HepG2 (cell line): ENCODE measurements at regions not wholly inside any gene's neighbourhood (a gene's known extent, or its start where the extent isn't known, plus 50 kb on each side); places are given as distances from the start of the nearest gene placed in this dataset.

Source experiments
- ATAC-seq: fragments of 200-7000 bp; cut with Tn5 transposase; 3 replicates; pipeline ENCODE4 v1.9.1; 2020; ENCODE audit warnings: mild to moderate bottlenecking, moderate library complexity
- BruUV-seq: library from RNA; stranded (reverse); fragments of 400-500 nt; replicated peaks from 2 replicates; lab custom pipeline; 2021; lab: Mats Ljungman, UMichigan
- CTCF ChIA-PET: fragments of 300-600 bp; formaldehyde crosslinking; extraction: SDS; loops from one replicate; lab custom pipeline; 2021; ENCODE audit warnings: low total read pairs, inconsistent platforms, low intra/inter-chr PET ratio; lab: Yijun Ruan, JAX
- POLR2A ChIA-PET: fragments of 350-600 bp; sonication (Branson Sonifier 250); formaldehyde crosslinking; loops from one replicate; lab custom pipeline; 2020; ENCODE audit warnings: antibody characterized with exemption, inconsistent platforms; lab: Yijun Ruan, JAX
- DNase-seq: peaks from one replicate; pipeline ENCODE4 v3.0.0-alpha.2; 2015; ENCODE audit warnings: low spot score
- FAIRE-seq: peaks from 3 replicates; lab custom pipeline; 2011; peaks lifted over from hg19 to GRCh38; lab: Jason Lieb, UNC
- H2AFZ ChIP-seq: one replicate; pipeline ENCODE4 v1.6.1; 2011; ENCODE audit warnings: low read length, inconsistent platforms
- H3K27ac ChIP-seq: fragments of 300-600 bp; 3 replicates; pipeline ENCODE4 v1.8.0; 2011; ENCODE audit warnings: mixed run types, mild to moderate bottlenecking, mixed read lengths, low read length, inconsistent platforms; ENCODE audit not compliant: insufficient read depth; ENCODE audit errors: extremely low read length
- H3K27me3 ChIP-seq, 2 experiments: fragments of 200-600 bp in 1 of 2; 2 replicates in 1 of 2; 3 replicates in 1 of 2; pipeline versions ENCODE4 v1.6.0 to v1.8.0; 2011; ENCODE audit warnings: low read length in 2 of 2, mild to moderate bottlenecking in 2 of 2, moderate library complexity in 2 of 2, inconsistent platforms in 1 of 2; ENCODE audit not compliant: insufficient read depth in 2 of 2, control insufficient read depth in 1 of 2
- H3K36me3 ChIP-seq, 2 experiments: fragments of 200-600 bp in 1 of 2; replicated peaks in 1 of 2; 2 replicates in 1 of 2; 3 replicates in 1 of 2; pipeline versions ENCODE4 v1.5.1 to v1.8.0; 2011; ENCODE audit warnings: low read length in 2 of 2, inconsistent platforms in 1 of 2; ENCODE audit not compliant: insufficient read depth in 2 of 2, control insufficient read depth in 1 of 2
- H3K4me1 ChIP-seq: 2 replicates; pipeline ENCODE4 v1.5.1; 2012; ENCODE audit warnings: low read length, inconsistent platforms; ENCODE audit not compliant: insufficient read depth
- H3K4me2 ChIP-seq: 2 replicates; pipeline ENCODE4 v1.6.0; 2011; ENCODE audit warnings: low read depth, low read length, inconsistent platforms
- H3K4me3 ChIP-seq, 3 experiments: fragments of 200-600 bp in 1 of 3; sonication (generic), shearing (Covaris generic) in 1 of 3; replicated peaks in 1 of 3; 2 replicates each; pipeline ENCODE4 v1.5.1; 2011 to 2016; ENCODE audit warnings: low read length in 3 of 3, inconsistent platforms in 2 of 3, low read depth in 2 of 3, mild to moderate bottlenecking in 2 of 3, control low read depth in 1 of 3, mixed read lengths in 1 of 3; ENCODE audit not compliant: insufficient read depth in 1 of 3
- H3K79me2 ChIP-seq: one replicate; pipeline ENCODE4 v1.6.1; 2011; ENCODE audit warnings: low read length, inconsistent platforms; ENCODE audit not compliant: insufficient read depth
- H3K9ac ChIP-seq: 2 replicates; pipeline ENCODE4 v1.6.0; 2011; ENCODE audit warnings: mild to moderate bottlenecking, low read depth, low read length, inconsistent platforms; ENCODE audit not compliant: insufficient read depth
- H3K9me3 ChIP-seq: 2 replicates; pipeline ENCODE4 v1.5.1; 2012; ENCODE audit warnings: mild to moderate bottlenecking, low read length
- H4K20me1 ChIP-seq: 2 replicates; pipeline ENCODE4 v1.6.0; 2011; ENCODE audit warnings: inconsistent platforms, mild to moderate bottlenecking, low read length, moderate library complexity; ENCODE audit not compliant: insufficient read depth
- MIER2 ChIP-seq: IDR thresholded peaks from 2 replicates; pipeline ENCODE4 v1.6.1; 2016; ENCODE audit warnings: missing biosample characterization, missing genetic modification reagents
- ZNF569 ChIP-seq: sonication (generic); formaldehyde crosslinking; IDR thresholded peaks from 2 replicates; pipeline ENCODE4 v1.5.0; 2020; ENCODE audit warnings: mild to moderate bottlenecking, missing genetic modification reagents, moderate library complexity, borderline replicate concordance
- WGBS: methylation state at CpG from one replicate; pipeline ENCODE4 v1.1.6; 2017; ENCODE audit warnings: low lambda C conversion rate; 5-methylcytosine and 5-hydroxymethylcytosine counted together
- in situ Hi-C: cut with HindIII; loops from 2 replicates; pipeline ENCODE4 v1.10.0; 2017; ENCODE audit warnings: low pct_unique_long_range_greater_than_20kb; ENCODE audit not compliant: extremely low pct_ligation_motif_present
- intact Hi-C: fragments of 100-400 bp; cut with micrococcal nuclease; formaldehyde crosslinking; loops from one replicate; pipeline ENCODE4 v1.10.0; 2022; ENCODE audit not compliant: unreplicated experiment
- TF ChIP-seq, protein P1 (sequence below): sonication (generic); formaldehyde crosslinking; IDR thresholded peaks from 2 replicates; pipeline ENCODE4 v1.4.0; 2020; ENCODE audit warnings: missing genetic modification reagents

DNA sequence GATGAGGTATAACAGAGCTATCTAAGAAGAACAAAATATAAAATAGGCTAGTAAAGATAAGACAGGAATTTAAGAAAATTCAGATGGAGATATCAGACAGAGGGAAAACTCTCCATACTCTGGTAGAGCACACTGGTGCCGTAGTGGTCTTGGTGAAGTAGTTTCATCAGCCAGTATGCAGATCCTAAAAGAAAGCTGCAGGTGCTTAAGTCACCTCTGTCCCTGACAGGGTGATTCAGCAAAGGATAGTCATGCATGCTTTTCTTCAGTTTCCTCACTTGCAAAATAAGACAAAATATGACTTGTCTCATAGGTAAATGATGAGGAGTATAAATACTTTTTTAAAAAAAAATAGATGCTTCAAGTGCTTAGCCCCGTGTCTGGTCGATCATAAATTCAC is 794.9 kb downstream of the TNS3 start:
- TF ChIP-seq ZNF569: no peak
- no peak for TF ChIP-seq MIER2 (CRISPR knock-in tag)
- TF ChIP-seq, protein P1, sequence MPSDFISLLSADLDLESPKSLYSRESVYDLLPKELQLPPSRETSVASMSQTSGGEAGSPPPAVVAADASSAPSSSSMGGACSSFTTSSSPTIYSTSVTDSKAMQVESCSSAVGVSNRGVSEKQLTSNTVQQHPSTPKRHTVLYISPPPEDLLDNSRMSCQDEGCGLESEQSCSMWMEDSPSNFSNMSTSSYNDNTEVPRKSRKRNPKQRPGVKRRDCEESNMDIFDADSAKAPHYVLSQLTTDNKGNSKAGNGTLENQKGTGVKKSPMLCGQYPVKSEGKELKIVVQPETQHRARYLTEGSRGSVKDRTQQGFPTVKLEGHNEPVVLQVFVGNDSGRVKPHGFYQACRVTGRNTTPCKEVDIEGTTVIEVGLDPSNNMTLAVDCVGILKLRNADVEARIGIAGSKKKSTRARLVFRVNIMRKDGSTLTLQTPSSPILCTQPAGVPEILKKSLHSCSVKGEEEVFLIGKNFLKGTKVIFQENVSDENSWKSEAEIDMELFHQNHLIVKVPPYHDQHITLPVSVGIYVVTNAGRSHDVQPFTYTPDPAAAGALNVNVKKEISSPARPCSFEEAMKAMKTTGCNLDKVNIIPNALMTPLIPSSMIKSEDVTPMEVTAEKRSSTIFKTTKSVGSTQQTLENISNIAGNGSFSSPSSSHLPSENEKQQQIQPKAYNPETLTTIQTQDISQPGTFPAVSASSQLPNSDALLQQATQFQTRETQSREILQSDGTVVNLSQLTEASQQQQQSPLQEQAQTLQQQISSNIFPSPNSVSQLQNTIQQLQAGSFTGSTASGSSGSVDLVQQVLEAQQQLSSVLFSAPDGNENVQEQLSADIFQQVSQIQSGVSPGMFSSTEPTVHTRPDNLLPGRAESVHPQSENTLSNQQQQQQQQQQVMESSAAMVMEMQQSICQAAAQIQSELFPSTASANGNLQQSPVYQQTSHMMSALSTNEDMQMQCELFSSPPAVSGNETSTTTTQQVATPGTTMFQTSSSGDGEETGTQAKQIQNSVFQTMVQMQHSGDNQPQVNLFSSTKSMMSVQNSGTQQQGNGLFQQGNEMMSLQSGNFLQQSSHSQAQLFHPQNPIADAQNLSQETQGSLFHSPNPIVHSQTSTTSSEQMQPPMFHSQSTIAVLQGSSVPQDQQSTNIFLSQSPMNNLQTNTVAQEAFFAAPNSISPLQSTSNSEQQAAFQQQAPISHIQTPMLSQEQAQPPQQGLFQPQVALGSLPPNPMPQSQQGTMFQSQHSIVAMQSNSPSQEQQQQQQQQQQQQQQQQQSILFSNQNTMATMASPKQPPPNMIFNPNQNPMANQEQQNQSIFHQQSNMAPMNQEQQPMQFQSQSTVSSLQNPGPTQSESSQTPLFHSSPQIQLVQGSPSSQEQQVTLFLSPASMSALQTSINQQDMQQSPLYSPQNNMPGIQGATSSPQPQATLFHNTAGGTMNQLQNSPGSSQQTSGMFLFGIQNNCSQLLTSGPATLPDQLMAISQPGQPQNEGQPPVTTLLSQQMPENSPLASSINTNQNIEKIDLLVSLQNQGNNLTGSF: no peak
- in situ Hi-C loops: no loop called here
- FAIRE-seq (no peak), DNase-seq (no peak), ATAC-seq (no peak)
- no peak overlapping the region for H2AFZ ChIP-seq
- H3K4me1 ChIP-seq: no peaks in the 10 kb centered on the region
- peaks cover 2% of the 10 kb centered on the region for H3K9me3 ChIP-seq
- no peak overlapping the region for H3K4me2 ChIP-seq
- POLR2A ChIA-PET: no interaction called here
- no peak overlapping the region for H3K9ac ChIP-seq
- no peaks in the 10 kb centered on the region for H4K20me1 ChIP-seq
- H3K36me3 ChIP-seq: no peaks in the 10 kb centered on the region
- CTCF ChIA-PET: no interaction called here
- no peak overlapping the region for H3K27ac ChIP-seq
- no peaks in the 10 kb centered on the region for H3K79me2 ChIP-seq
- intact Hi-C loops: no loop called here
- 10% methylated on average over 3 of the region's 3 CpGs for WGBS
- no TSS peak for BruUV-seq
- no peak overlapping the region for H3K4me3 ChIP-seq
- H3K27me3 ChIP-seq: no peaks in the 10 kb centered on the region
